K562 (cell line): ENCODE measurements at regions not wholly inside any gene's neighbourhood (a gene's known extent, or its start where the extent isn't known, plus 50 kb on each side); places are given as distances from the start of the nearest gene placed in this dataset.

Experiments used
- ATAC-seq: fragments of 200-7000 bp; cut with Tn5 transposase; 3 replicates; pipeline ENCODE4 v1.9.1; 2020; ENCODE audit warnings: moderate library complexity
- BruUV-seq: library from RNA; stranded (reverse); fragments of 400-500 nt; replicated peaks from 2 replicates; lab custom pipeline; 2021; lab: Mats Ljungman, UMichigan
- CTCF ChIA-PET: fragments of 300-600 bp; formaldehyde crosslinking; extraction: SDS; loops from one replicate; lab custom pipeline; 2021; ENCODE audit warnings: low intra/inter-chr PET ratio; lab: Yijun Ruan, JAX
- POLR2A ChIA-PET: fragments of 300-600, 350-650 bp; sonication (Branson Sonifier 250); formaldehyde crosslinking; extraction: SDS; loops from one replicate; lab custom pipeline; 2021; ENCODE audit warnings: antibody characterized with exemption, inconsistent platforms; lab: Yijun Ruan, JAX
- DNase-seq, 4 experiments: peaks; one replicate each; pipeline versions ENCODE4 v3.0.0 to v3.0.0-alpha.2; 2011 to 2018; ENCODE audit warnings: low spot score in 3 of 4, mixed read lengths in 3 of 4; ENCODE audit errors: extremely low read depth in 1 of 4
- FAIRE-seq: peaks from 2 replicates; lab custom pipeline; 2011; peaks lifted over from hg19 to GRCh38; lab: Jason Lieb, UNC
- H2AFZ ChIP-seq: 2 replicates; pipeline ENCODE4 v1.6.0; 2011; ENCODE audit warnings: low read depth, low read length, control low read depth, inconsistent platforms
- H3K27ac ChIP-seq: fragments of 200-600 bp; 3 replicates; pipeline ENCODE4 v1.8.0; 2011; ENCODE audit warnings: low read depth, mild to moderate bottlenecking, control low read depth, inconsistent platforms, low read length, moderate library complexity, mixed read lengths; ENCODE audit errors: extremely low read depth
- H3K27me3 ChIP-seq, 2 experiments: fragments of 300-600 bp in 1 of 2; 2 replicates in 1 of 2; 3 replicates in 1 of 2; pipeline versions ENCODE4 v1.6.0 to v1.8.0; 2011; ENCODE audit warnings: inconsistent platforms in 2 of 2, low read length in 2 of 2, mild to moderate bottlenecking in 1 of 2, mixed read lengths in 1 of 2, moderate library complexity in 1 of 2; ENCODE audit not compliant: control insufficient read depth in 2 of 2, insufficient read depth in 2 of 2
- H3K36me3 ChIP-seq: fragments of 300-600 bp; 3 replicates; pipeline ENCODE4 v1.8.0; 2011; ENCODE audit warnings: mild to moderate bottlenecking, low read length, inconsistent platforms; ENCODE audit not compliant: control insufficient read depth, insufficient read depth
- H3K4me1 ChIP-seq, 2 experiments: fragments of 200-600 bp in 1 of 2; replicated peaks in 1 of 2; 2 replicates in 1 of 2; 3 replicates in 1 of 2; pipeline versions ENCODE4 v1.5.1 to v1.8.0; 2011; ENCODE audit warnings: inconsistent platforms in 2 of 2, low read length in 2 of 2, mild to moderate bottlenecking in 1 of 2, mixed read lengths in 1 of 2, moderate library complexity in 1 of 2; ENCODE audit not compliant: control insufficient read depth in 2 of 2, insufficient read depth in 2 of 2
- H3K4me2 ChIP-seq: 2 replicates; pipeline ENCODE4 v1.6.1; 2011; ENCODE audit warnings: low read length, control low read depth, inconsistent platforms, mixed read lengths; ENCODE audit not compliant: insufficient read depth
- H3K4me3 ChIP-seq: fragments of 200-600 bp; sonication (generic), shearing (Covaris generic); 2 replicates; pipeline ENCODE4 v1.5.1; 2016; ENCODE audit warnings: control low read depth, inconsistent platforms
- H3K79me2 ChIP-seq: fragments of 200-600 bp; 3 replicates; pipeline ENCODE4 v1.8.0; 2011; ENCODE audit warnings: low read length, inconsistent platforms; ENCODE audit not compliant: control insufficient read depth, insufficient read depth
- H3K9ac ChIP-seq, 2 experiments: 2 replicates each; pipeline versions ENCODE4 v1.6.0 to v1.6.1; 2011; ENCODE audit warnings: low read depth in 2 of 2, low read length in 2 of 2, control low read depth in 1 of 2, inconsistent platforms in 1 of 2, mild to moderate bottlenecking in 1 of 2, mixed read lengths in 1 of 2; ENCODE audit not compliant: insufficient read depth in 1 of 2
- H3K9me1 ChIP-seq: one replicate; pipeline ENCODE4 v1.6.0; 2011; ENCODE audit warnings: inconsistent platforms, mild to moderate bottlenecking, low read length, moderate library complexity; ENCODE audit not compliant: control insufficient read depth, insufficient read depth
- H3K9me3 ChIP-seq: replicated peaks from 2 replicates; pipeline ENCODE4 v1.5.1; 2011; ENCODE audit warnings: low read depth, low read length, inconsistent platforms; ENCODE audit not compliant: control insufficient read depth, insufficient read depth
- H4K20me1 ChIP-seq: replicated peaks from 2 replicates; pipeline ENCODE4 v1.6.1; 2011; ENCODE audit warnings: low read length, inconsistent platforms, mixed read lengths; ENCODE audit not compliant: control insufficient read depth, insufficient read depth
- CSDE1 ChIP-seq, 2 experiments: fragments of 450-650 bp; IDR thresholded peaks; 2 replicates each; pipeline ENCODE4 v1.6.1; 2016; ENCODE audit warnings: mild to moderate bottlenecking in 1 of 2
- FOXA1 ChIP-seq: fragments of 450-650 bp; IDR thresholded peaks from 2 replicates; pipeline ENCODE4 v1.6.1; 2016; ENCODE audit warnings: mild to moderate bottlenecking, borderline replicate concordance
- HCFC1 ChIP-seq: IDR thresholded peaks from 2 replicates; pipeline ENCODE4 v1.6.1; 2012; ENCODE audit warnings: low read depth, low read length, improper control_type of control experiment
- JUN ChIP-seq, 2 experiments: sonication (generic) in 1 of 2; formaldehyde crosslinking in 1 of 2; IDR thresholded peaks; 2 replicates each; pipeline versions ENCODE4 v1.6.1 to v1.8.0; 2012 to 2022; ENCODE audit warnings: borderline replicate concordance in 2 of 2, mild to moderate bottlenecking in 2 of 2, improper control_type of control experiment in 1 of 2, low read depth in 1 of 2, low read length in 1 of 2, missing genetic modification reagents in 1 of 2
- JUND ChIP-seq, 2 experiments: IDR thresholded peaks; 2 replicates in 1 of 2; 3 replicates in 1 of 2; pipeline ENCODE4 v1.6.1; 2011; ENCODE audit warnings: borderline replicate concordance in 2 of 2, low read depth in 2 of 2, low read length in 2 of 2, improper control_type of control experiment in 1 of 2, missing biosample characterization in 1 of 2, missing genetic modification characterization in 1 of 2, missing genetic modification reagents in 1 of 2
- PHF8 ChIP-seq: fragments of 200-600 bp; sonication (generic); IDR thresholded peaks from 2 replicates; pipeline ENCODE4 v1.6.1; 2012; ENCODE audit warnings: mixed run types, mild to moderate bottlenecking, inconsistent platforms, low read length, moderate library complexity, borderline replicate concordance
- POLR2A ChIP-seq: fragments of 450-650 bp; conservative IDR thresholded peaks from 2 replicates; pipeline ENCODE4 v1.6.1; 2016
- RBM34 ChIP-seq: fragments of 200-400 bp; formaldehyde crosslinking; IDR thresholded peaks from 2 replicates; pipeline ENCODE4 v1.6.1; 2018; ENCODE audit warnings: low read length, borderline replicate concordance; ENCODE audit not compliant: insufficient read depth
- SRSF9 ChIP-seq: fragments of 200-400 bp; formaldehyde crosslinking; IDR thresholded peaks from 2 replicates; pipeline ENCODE4 v1.6.1; 2017; ENCODE audit warnings: low read depth, low read length, borderline replicate concordance
- TAF7 ChIP-seq: fragments of 450-650 bp; IDR thresholded peaks from 2 replicates; pipeline ENCODE4 v1.6.1; 2016; ENCODE audit warnings: missing genetic modification characterization, missing compliant biosample characterization
- ZBTB11 ChIP-seq, 3 experiments: fragments of 200-800 bp in 1 of 3; fragments of 250-450 bp in 1 of 3; fragments of 450-650 bp in 1 of 3; sonication (Bioruptor Pico) in 1 of 3; sonication (Bioruptor generic) in 1 of 3; formaldehyde crosslinking in 1 of 3; IDR thresholded peaks; 2 replicates each; pipeline versions ENCODE4 v1.6.1 to v1.8.0; 2016 to 2022; ENCODE audit warnings: mild to moderate bottlenecking in 2 of 3, missing genetic modification characterization in 2 of 3, missing compliant biosample characterization in 1 of 3, moderate library complexity in 1 of 3
- ZNF12 ChIP-seq: sonication (generic); formaldehyde crosslinking; IDR thresholded peaks from 2 replicates; pipeline ENCODE4 v1.4.0; 2020; ENCODE audit warnings: mild to moderate bottlenecking, missing genetic modification reagents
- ZNF224 ChIP-seq: sonication (generic); formaldehyde crosslinking; IDR thresholded peaks from 2 replicates; pipeline ENCODE4 v1.8.0; 2022; ENCODE audit warnings: mild to moderate bottlenecking, missing genetic modification reagents
- ZNF311 ChIP-seq: fragments of 250-450 bp; sonication (Bioruptor Pico); IDR thresholded peaks from 2 replicates; pipeline ENCODE4 v1.4.0; 2020; ENCODE audit warnings: mild to moderate bottlenecking, moderate library complexity
- WGBS: fragments of 100-300 bp; shearing (Covaris generic); methylation state at CpG from one replicate; pipeline ENCODE4 v1.1.6; 2016; ENCODE audit warnings: low coverage, mixed read lengths; ENCODE audit not compliant: insufficient coverage; ENCODE audit errors: missing lambda C conversion rate; 5-methylcytosine and 5-hydroxymethylcytosine counted together
- in situ Hi-C: fragments of 300-500 bp; cut with MboI; formaldehyde crosslinking; loops from 4 replicates; pipeline ENCODE4 v1.15.0; 2018; ENCODE audit warnings: inconsistent platforms, mixed read lengths
- intact Hi-C: fragments of 100-400 bp; cut with micrococcal nuclease; formaldehyde crosslinking; loops from 2 replicates; pipeline ENCODE4 v1.14.2; 2022
- TF ChIP-seq, protein P1 (sequence below): fragments of 450-650 bp; IDR thresholded peaks from 2 replicates; pipeline ENCODE4 v1.6.1; 2016; ENCODE audit warnings: low read depth, mild to moderate bottlenecking, moderate library complexity

DNA sequence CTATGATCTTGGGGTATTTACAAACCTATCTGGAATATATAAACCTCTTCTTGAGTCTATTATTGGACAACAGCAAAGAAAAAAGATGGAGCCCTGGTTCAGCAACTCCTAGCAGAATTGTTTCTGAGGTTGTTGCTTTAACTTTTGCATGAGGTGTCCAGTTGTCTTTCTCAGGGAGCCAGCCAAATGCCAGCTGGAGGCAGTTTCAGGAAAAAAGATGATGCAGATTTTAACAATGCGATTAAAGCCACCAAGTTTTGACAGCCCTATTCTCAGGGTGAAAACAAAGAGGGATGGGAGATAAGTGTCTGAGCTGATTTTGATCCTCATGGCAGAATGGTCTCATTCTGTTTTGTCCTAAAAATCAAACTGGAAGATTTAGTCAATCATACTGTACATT, 181.6 kb upstream of the RASGRP1 start:
- H3K9me3 ChIP-seq, result no peaks in the 10 kb centered on the region
- FAIRE-seq (no peak), ATAC-seq (no peak), DNase-seq (no peak)
- no peaks in the 10 kb centered on the region for H3K36me3 ChIP-seq
- H3K79me2 ChIP-seq, result no peaks in the 10 kb centered on the region
- WGBS, result 0% methylated on average over 1 of the region's 1 CpG
- H3K9me1 ChIP-seq, result no peaks in the 10 kb centered on the region
- no peaks in the 10 kb centered on the region for H4K20me1 ChIP-seq
- intact Hi-C loops, result no loop called here
- no peaks in the 10 kb centered on the region for H3K4me1 ChIP-seq
- peaks cover 0 to 3% of the 10 kb centered on the region in 2 experiments; a peak in 2 of 5 replicates for H3K27me3 ChIP-seq
- POLR2A ChIA-PET, result interaction anchor here (1.1 kb wide), 1 partner anchor 9 kb away, joined by 4 read pairs; no protein-coding TSS in a partner anchor
- TF ChIP-seq ZNF311 (CRISPR knock-in tag), result no peak
- TF ChIP-seq ZNF12, result no peak
- TF ChIP-seq JUND (IDR thresholded peaks at IDR 0.05; ENCODE audit: borderline replicate concordance, low read depth, low read length), result no peak
- TF ChIP-seq JUND (tag; IDR thresholded peaks at IDR 0.05; ENCODE audit: borderline replicate concordance, low read depth, low read length), result no peak
- TF ChIP-seq POLR2A, result no peak
- no peak for TF ChIP-seq HCFC1
- no peak for TF ChIP-seq SRSF9
- TF ChIP-seq ZNF224 (CRISPR knock-in tag), result no peak
- TF ChIP-seq TAF7, result no peak
- TF ChIP-seq ZBTB11 (CRISPR knock-in tag; IDR thresholded peaks at IDR 0.05), result no peak
- TF ChIP-seq JUN (IDR thresholded peaks at IDR 0.05; ENCODE audit: borderline replicate concordance, low read depth, low read length), result no peak
- TF ChIP-seq JUN (CRISPR knock-in tag; IDR thresholded peaks at IDR 0.05; ENCODE audit: borderline replicate concordance), result no peak
- TF ChIP-seq FOXA1, result no peak
- TF ChIP-seq CSDE1 (IDR thresholded peaks at IDR 0.05), result no peak
- TF ChIP-seq RBM34, result no peak
- TF ChIP-seq, protein P1, sequence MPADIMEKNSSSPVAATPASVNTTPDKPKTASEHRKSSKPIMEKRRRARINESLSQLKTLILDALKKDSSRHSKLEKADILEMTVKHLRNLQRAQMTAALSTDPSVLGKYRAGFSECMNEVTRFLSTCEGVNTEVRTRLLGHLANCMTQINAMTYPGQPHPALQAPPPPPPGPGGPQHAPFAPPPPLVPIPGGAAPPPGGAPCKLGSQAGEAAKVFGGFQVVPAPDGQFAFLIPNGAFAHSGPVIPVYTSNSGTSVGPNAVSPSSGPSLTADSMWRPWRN, result no peak
- no peak for TF ChIP-seq PHF8
- no peak overlapping the region for H3K27ac ChIP-seq
- CTCF ChIA-PET, result no interaction called here
- H2AFZ ChIP-seq, result no peak overlapping the region
- in situ Hi-C loops, result no loop called here
- no peak overlapping the region for H3K9ac ChIP-seq
- BruUV-seq, result no TSS peak
- H3K4me2 ChIP-seq, result no peak overlapping the region
- H3K4me3 ChIP-seq, result no peak overlapping the region
